GM21717 (cell line): ENCODE measurements at regions not wholly inside any gene's neighbourhood (a gene's known extent, or its start where the extent isn't known, plus 50 kb on each side); places are given as distances from the start of the nearest gene placed in this dataset.

Experiments used
- ATAC-seq: cut with Tn5 transposase; IDR thresholded peaks from one replicate; pipeline ENCODE4 v1.9.1; 2021; ENCODE audit warnings: mild to moderate bottlenecking, moderate library complexity; ENCODE audit not compliant: unreplicated experiment

GRCh38 chr13:103134271-103134670, 68.1 kb upstream of the SLC10A2 start:
- ATAC-seq: no peak

DNA sequence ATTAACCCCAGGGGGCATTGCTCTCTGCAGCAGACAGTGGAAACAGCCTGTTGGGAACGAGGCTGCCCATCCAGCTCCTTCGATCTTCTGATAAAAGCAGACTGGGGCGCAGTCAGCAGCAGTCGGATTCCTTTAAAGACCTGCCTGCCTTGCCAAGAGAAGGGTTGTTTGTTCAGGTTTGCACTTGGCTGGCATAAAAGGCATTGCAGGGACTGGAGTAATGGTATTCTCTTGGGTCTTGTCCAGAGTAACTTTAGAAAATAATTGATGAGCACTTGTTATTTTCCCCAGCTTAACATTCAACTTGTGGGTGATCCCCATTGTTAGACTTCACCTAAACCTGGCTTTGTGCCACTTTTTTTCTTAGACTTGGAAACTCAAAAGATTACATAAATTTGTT, 67.3 kb upstream of the SLC10A2 start:
- ATAC-seq: no peak

- ATAC-seq: peak; percentile 85
These were observed 64.5 kb upstream of the SLC10A2 start for GRCh38 chr13:103130681-103131210.

DNA sequence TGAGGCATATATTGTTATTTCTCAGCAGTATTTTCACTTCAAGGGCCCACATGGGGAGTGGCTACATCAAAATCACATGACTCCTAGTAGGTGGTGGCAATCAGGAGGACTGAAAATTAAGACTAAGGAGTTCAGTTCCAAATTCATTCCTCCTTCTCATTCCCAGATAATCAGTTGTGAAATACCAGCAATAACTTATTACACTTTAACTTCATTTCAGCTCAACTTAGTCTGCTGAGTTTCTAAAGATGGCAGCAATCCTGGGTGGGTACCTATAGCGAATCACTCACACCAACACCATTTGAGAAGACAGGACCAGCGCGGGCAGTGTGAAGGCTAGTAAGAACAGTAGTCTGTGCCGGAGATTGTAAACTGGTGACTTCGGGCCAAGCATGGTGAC, 63.9 kb upstream of the SLC10A2 start:
- no peak for ATAC-seq
